ENCODE measurements at regions not wholly inside any gene's neighbourhood (a gene's known extent, or its start where the extent isn't known, plus 50 kb on each side); places are given as distances from the start of the nearest gene placed in this dataset.

GRCh38 chrX:10856797-10857196, 236.4 kb upstream of the MID1 start:
- ATAC-seq (ENCODE audit: low read depth) (no peak), DNase-seq (ENCODE audit: low spot score) (no peak)
- Histone ChIP-seq H3K27ac (ENCODE audit: poor library complexity, severe bottlenecking) (no peak overlapping the region), H3K36me3 (ENCODE audit: low read depth) (no peaks in the 10 kb centered on the region), H3K9me3 (ENCODE audit: severe bottlenecking) (no peaks in the 10 kb centered on the region), H3K4me1 (ENCODE audit: insufficient read depth, poor library complexity, severe bottlenecking) (no peaks in the 10 kb centered on the region), H3K27me3 (ENCODE audit: insufficient read depth, poor library complexity, severe bottlenecking) (no peaks in the 10 kb centered on the region), H3K4me3 (ENCODE audit: severe bottlenecking) (no peak overlapping the region)
- TF ChIP-seq CTCF (IDR thresholded peaks at IDR 0.05; ENCODE audit: poor library complexity, severe bottlenecking): no peak

- Histone ChIP-seq H3K4me3 (ENCODE audit: severe bottlenecking) (no peak overlapping the region), H3K27ac (ENCODE audit: poor library complexity, severe bottlenecking) (no peak overlapping the region), H3K9me3 (ENCODE audit: severe bottlenecking) (no peaks in the 10 kb centered on the region), H3K4me1 (ENCODE audit: insufficient read depth, poor library complexity, severe bottlenecking) (no peaks in the 10 kb centered on the region), H3K36me3 (ENCODE audit: low read depth) (no peaks in the 10 kb centered on the region), H3K27me3 (ENCODE audit: insufficient read depth, poor library complexity, severe bottlenecking) (no peaks in the 10 kb centered on the region)
- TF ChIP-seq CTCF (IDR thresholded peaks at IDR 0.05; ENCODE audit: poor library complexity, severe bottlenecking): no peak
- DNase-seq (ENCODE audit: low spot score): no peak
- ATAC-seq (ENCODE audit: low read depth): no peak
Observed at GRCh38 chrX:10859353-10859752, 239.0 kb upstream of the MID1 start.

- no peak for ATAC-seq (ENCODE audit: low read depth)
- no peaks in the 10 kb centered on the region for H3K27me3 ChIP-seq (ENCODE audit: insufficient read depth, poor library complexity, severe bottlenecking)
- H3K9me3 ChIP-seq (ENCODE audit: severe bottlenecking): no peaks in the 10 kb centered on the region
- H3K4me3 ChIP-seq (ENCODE audit: severe bottlenecking): no peak overlapping the region
- no peak for TF ChIP-seq CTCF (IDR thresholded peaks at IDR 0.05; ENCODE audit: poor library complexity, severe bottlenecking)
- DNase-seq (ENCODE audit: low spot score): no peak
- H3K27ac ChIP-seq (ENCODE audit: poor library complexity, severe bottlenecking): no peak overlapping the region
- no peaks in the 10 kb centered on the region for H3K36me3 ChIP-seq (ENCODE audit: low read depth)
- H3K4me1 ChIP-seq (ENCODE audit: insufficient read depth, poor library complexity, severe bottlenecking): no peaks in the 10 kb centered on the region
Observed at GRCh38 chrX:10875995-10876394, 235.1 kb upstream of the HCCS start.

GRCh38 chrX:10882484-10882883, 228.6 kb upstream of the HCCS start:
- DNase-seq (ENCODE audit: low spot score) (no peak), ATAC-seq (ENCODE audit: low read depth) (no peak)
- no peaks in the 10 kb centered on the region for H3K36me3 ChIP-seq (ENCODE audit: low read depth)
- H3K9me3 ChIP-seq (ENCODE audit: severe bottlenecking): no peaks in the 10 kb centered on the region
- no peak overlapping the region for H3K27ac ChIP-seq (ENCODE audit: poor library complexity, severe bottlenecking)
- no peak overlapping the region for H3K4me3 ChIP-seq (ENCODE audit: severe bottlenecking)
- no peak for TF ChIP-seq CTCF (IDR thresholded peaks at IDR 0.05; ENCODE audit: poor library complexity, severe bottlenecking)
- no peaks in the 10 kb centered on the region for H3K4me1 ChIP-seq (ENCODE audit: insufficient read depth, poor library complexity, severe bottlenecking)
- H3K27me3 ChIP-seq (ENCODE audit: insufficient read depth, poor library complexity, severe bottlenecking): no peaks in the 10 kb centered on the region

- ATAC-seq (ENCODE audit: low read depth) (no peak), DNase-seq (ENCODE audit: low spot score) (no peak)
- no peaks in the 10 kb centered on the region for H3K9me3 ChIP-seq (ENCODE audit: severe bottlenecking)
- no peak for TF ChIP-seq CTCF (IDR thresholded peaks at IDR 0.05; ENCODE audit: poor library complexity, severe bottlenecking)
- no peak overlapping the region for H3K4me3 ChIP-seq (ENCODE audit: severe bottlenecking)
- H3K27ac ChIP-seq (ENCODE audit: poor library complexity, severe bottlenecking): no peak overlapping the region
- no peaks in the 10 kb centered on the region for H3K27me3 ChIP-seq (ENCODE audit: insufficient read depth, poor library complexity, severe bottlenecking)
- no peaks in the 10 kb centered on the region for H3K4me1 ChIP-seq (ENCODE audit: insufficient read depth, poor library complexity, severe bottlenecking)
- H3K36me3 ChIP-seq (ENCODE audit: low read depth): no peaks in the 10 kb centered on the region
Observed at GRCh38 chrX:10884246-10884645, 226.9 kb upstream of the HCCS start.
